ENCODE measurements at regions not wholly inside any gene's neighbourhood (a gene's known extent, or its start where the extent isn't known, plus 50 kb on each side); places are given as distances from the start of the nearest gene placed in this dataset.

DNA sequence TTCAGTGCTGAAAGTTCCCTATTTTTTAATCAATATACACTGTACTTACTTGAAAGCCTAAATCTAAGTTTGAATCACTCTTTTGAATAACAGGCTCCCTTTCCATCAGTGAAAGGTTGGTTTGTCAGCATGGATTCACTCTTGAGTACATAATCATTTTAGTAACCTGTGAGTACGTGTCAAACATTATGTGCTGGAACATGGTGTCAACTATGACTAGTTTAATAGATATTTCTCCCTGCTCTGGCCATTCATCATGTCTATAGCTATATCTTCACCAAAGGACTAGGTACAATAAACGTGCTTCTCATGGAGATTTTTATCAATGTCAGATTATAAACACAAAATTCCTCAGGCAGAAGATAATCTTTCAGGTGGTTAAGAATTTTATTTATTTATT is 61.7 kb upstream of the MDFIC start:
- DNase-seq, result no peak

DNA sequence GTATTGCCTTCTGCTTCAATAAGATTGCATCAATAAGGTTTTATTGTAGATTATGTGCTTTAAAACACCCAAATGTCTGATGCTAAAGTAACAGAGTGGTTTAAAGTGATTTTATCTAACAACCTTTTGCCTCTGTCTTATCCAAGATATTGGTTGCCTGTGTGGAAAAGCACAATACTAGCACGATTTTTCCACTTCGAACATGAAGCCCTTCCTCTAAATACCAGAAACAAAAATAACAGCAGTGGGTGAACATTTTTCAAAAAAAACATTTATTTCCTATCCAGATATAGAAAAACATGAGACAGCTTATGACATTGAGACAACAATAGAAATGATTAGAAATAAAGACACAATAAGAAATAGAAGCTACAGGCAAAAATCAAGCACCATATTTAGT is 59.5 kb upstream of the MDFIC start:
- DNase-seq, result no peak

DNA sequence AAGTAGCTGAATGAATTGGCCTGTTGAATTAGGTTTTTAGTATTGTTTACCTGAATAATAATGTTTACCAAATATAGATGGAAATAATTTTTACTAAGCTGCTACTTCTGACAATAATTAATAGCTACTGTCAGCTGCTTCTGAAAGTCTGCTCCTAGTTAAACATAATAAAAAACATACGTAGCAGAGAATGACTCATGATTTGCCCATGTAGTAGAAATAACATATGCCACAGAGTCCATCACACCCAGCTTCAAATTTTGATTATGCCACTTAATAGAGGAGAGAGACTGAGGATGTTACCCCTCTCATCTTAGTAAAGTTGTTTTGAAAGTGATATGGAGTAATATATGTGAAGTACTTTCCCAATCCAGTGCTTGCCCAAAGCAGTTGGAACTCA is 57.6 kb upstream of the MDFIC start:
- no peak for DNase-seq

DNA sequence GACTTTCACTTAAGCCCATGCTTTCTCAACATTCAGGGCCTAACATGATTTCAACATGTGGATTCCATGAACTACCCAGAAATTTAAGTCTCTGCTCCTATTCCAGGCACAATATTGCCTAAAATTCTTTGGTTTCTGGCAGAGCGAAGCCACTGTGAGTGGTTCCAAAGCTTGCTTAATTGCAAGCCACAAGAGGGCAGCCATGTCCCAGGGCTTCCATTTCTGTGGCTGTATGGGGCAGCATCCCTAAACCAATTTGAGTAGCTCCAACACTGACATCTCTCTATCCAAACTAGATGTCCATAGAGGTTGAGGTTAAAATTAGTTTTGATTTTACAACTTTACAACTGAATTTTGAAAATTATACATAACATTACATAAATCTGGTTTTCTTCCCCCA is 56.3 kb upstream of the MDFIC start:
- peak; percentile 29 for DNase-seq

All from DMS 273 treated with DMSO at 0.1 percent for 48 hours (cell line).